Stimulated activated CD4-positive, alpha-beta T cell treated with anti-CD3 and anti-CD28 coated beads, Interleukin-15, amount 100 ng/mL, for 1 hour (primary cell): ENCODE measurements at regions not wholly inside any gene's neighbourhood (a gene's known extent, or its start where the extent isn't known, plus 50 kb on each side); places are given as distances from the start of the nearest gene placed in this dataset.

ENCODE experiments used
- DNase-seq, 2 donors: peaks; one replicate each; pipeline ENCODE4 v3.0.0-alpha.2; 2020; ENCODE audit warnings: low read depth in 1 of 2, low spot score in 1 of 2

DNA sequence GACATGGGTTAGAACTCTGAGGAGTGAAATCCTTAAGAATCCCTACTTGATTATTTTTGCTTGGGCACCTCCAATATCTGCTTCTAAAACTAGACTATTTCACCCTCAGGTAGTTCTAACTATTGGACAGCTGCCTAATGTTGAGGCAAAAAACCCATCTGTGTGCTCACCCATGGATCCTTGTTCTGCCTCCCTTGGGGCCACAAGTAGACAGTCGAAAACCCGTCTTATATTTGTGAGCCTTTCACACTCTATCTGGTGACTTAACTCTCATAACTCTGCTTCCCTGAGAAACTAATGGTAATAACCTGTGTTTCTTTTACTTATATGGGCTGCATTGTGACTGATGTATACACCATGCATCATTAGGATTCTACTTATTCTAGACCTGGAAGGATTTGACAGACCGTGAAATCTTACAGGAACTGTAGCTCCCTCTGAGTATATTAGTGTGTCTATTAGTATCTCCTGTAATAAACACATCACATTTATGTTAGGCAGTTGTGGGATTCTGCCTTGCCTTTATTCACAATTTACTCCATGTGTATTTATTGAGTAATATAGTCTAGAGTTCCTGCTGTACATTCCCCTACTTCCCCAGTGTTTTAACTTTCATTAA is 94.6 kb upstream of the SGCD start:
- DNase-seq, result no peak

DNA sequence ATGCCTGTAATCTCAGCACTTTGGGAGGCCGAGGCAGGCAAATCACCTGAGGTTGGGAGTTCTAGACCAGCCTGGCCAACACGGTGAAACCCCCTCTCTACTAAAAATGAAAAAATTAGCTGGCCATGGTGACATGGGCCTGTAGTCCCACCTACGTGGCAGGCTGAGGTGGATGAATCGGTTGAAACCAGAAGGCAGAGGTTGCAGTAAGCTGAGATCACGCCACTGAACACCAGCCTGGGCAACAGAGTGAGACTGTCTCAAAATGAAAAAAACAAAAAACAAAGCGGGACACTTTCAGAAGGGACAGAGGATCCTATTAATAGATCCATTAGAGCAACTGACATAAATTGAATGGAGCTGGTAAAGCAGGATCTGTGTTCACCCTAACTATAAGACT is 89.6 kb upstream of the SGCD start:
- no peak for DNase-seq

DNA sequence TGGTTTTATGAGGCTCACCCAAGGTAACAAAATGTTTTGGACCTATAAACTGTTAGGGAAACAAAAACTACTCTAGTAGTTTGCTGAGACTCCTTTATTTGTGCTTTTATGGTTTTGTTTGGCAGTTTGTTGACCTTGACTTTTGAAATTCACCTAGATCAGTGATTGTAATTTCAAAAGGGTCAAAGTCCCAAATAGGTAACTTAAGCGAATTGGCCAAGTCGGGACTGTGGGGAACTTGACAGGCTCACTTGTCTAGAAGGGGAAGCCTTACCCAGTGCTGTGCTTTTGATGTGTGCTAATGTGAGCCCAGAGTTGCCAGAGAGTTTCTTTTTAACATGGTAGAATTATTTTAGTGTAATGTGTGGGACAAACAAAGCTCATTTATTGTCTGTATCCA is 87.2 kb upstream of the SGCD start:
- no peak for DNase-seq

DNA sequence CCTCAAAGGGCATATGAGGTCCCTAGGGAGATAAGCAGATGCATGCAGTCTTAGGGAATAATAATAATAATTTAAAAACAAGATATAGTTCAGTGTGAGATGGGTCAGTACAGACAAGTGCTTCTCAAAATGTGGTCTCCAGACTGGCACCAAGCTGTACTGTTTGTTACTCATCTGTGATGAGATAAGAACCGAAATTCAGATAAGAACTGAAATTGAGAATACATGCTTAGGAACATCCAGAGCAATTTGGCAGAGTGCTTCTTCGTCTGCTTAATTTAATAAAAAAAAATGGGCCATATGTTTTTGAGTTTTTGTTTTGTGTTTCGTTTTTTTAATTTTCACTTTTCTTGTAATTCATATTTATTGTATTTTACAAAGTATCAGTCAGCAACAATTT is 86.5 kb upstream of the SGCD start:
- no peak for DNase-seq

DNA sequence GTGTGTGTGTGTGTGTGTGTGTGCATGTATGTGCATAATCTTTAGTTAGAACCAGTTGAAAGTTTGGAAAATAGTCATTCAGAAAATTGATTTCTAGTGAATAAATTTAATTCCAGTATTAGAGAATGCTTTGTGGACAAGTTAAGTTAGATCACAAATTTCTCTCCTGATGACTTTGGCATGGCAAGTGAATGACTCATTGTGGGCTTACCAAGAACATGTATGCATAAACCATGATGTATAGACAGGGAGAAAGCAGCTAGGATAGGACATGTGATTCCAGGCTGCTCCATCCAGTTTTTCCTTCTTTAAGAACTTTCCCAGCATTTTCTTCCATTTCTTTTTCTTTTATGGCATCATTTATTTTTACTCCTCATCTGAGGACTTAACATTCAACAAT is 85.7 kb upstream of the SGCD start:
- no peak for DNase-seq

DNA sequence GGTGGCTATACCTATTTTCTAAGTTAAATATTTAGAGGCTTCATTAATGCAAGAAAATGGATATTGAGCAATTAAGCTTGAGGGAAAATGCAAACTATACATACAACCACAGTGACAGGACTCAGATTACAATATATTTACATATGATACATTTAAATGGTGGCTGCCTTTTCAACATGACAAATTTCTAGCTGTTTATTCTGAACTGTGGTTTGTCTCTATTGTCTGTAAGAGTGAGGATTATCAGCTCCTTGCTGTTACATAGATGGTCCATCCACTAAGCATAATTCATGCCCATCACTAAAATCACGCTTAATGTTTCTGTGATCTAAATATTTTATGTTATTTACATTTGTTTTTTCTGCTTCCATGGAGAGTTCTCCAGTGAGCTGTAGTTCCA is 81.1 kb upstream of the SGCD start:
- DNase-seq, result no peak

DNA sequence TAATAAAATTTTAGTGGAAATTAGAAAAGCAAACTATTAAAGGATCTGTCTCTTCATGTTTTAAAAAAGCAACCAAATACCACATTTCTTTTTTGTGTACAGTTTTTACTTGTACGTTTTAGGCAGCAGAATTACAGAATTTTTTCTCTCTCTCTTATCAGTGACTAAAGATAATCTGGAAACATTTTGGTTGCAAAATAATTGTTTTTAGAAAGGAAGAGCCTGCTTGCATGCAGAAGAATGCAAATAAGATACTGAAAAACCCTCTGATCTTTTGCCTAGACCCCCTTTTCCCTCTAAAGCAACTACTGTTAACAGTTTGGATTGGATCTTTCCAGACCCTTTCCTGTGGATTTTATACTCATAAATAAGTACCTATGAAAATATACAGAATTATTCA is 75.9 kb upstream of the SGCD start:
- DNase-seq, result no peak

DNA sequence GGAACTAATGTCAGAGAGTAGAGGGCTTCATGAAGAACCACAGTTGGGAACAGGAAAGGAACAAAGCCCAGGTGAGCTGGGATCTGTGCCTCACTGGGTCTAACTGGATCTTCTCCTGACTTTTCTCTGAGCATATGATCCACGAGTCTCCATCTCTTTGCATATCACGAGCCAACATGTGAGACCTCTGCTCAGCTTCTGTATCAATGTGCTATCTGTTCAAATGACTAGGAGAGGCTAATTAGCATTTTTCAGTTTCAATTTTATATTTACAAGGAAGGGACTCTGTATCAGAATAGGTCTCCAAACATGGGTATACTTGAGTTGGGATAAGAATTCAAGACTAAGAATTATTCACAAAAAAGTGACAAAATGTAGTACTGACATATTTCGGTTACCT is 73.8 kb upstream of the SGCD start:
- DNase-seq, result no peak

DNA sequence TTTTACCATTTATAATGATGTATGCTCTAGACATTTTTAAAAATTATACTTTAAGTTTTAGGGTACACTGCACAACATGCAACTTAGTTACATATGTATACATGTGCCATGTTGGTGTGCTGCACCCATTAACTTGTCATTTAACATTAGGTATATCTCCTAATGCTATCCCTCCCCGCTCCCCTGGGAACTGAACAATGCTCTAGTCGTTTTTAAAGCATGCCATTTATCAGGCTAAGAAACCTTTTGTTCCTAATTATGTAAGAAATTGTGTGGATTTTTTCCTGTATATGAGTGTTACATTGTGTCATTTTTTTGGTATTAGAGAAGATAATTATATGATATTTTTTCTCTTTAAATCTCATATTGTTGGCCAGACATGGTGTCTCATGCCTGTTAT is 72.8 kb upstream of the SGCD start:
- no peak for DNase-seq

DNA sequence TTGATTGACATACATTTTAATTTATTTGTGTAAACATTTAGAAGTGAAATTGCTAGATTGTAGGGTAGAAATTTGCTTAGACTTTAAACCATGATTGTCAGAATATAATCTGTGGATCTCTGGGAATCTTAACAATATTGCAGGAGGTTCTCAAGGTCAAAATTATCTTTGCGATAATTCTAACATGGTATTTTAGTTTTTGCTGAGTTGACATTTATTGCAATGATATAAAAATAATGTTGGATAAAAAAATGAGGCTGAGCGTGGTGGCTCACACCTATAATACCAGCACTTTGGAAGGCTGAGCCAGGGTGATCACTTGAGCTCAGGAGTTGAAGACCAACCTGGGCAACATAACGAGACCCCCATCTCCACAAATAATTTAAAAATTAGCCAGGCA is 70.3 kb upstream of the SGCD start:
- DNase-seq, result no peak

DNA sequence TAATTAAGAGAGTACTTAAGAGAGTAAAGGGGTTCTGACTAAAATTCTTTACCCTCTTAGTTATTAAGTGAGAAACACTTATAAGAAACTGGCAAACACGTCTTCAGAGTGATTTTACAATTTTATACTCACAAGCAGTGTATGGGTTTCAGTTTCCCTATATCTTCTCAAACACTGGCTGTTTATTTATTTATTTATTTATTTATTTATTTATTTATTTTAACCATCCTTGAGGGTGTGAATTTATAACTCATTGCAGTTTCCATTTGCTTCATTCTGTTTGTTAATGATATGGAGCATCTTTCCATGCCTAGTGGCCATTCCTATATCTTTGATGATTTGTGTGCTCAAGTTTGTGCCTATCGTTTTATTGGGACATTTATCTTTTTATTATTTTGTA is 68.0 kb upstream of the SGCD start:
- no peak for DNase-seq

DNA sequence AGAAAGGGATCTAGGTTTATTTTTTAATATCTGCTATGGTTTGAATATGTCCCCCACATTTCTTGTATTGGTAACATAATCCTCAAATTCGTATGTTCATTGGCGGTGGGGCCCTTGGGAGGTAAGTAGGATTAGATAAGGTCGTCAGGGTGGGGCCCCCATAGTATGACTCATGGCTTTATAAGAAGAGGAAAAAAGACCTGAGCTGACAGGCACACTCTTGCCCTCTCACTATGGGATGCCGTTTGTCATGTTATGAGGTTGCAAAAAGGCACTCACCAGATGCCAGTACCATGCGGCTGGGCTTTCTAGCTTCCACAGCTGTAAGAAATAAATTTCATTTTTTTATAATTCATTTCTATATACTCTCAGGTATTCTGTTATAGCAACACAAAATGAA is 67.3 kb upstream of the SGCD start:
- DNase-seq, result no peak

DNA sequence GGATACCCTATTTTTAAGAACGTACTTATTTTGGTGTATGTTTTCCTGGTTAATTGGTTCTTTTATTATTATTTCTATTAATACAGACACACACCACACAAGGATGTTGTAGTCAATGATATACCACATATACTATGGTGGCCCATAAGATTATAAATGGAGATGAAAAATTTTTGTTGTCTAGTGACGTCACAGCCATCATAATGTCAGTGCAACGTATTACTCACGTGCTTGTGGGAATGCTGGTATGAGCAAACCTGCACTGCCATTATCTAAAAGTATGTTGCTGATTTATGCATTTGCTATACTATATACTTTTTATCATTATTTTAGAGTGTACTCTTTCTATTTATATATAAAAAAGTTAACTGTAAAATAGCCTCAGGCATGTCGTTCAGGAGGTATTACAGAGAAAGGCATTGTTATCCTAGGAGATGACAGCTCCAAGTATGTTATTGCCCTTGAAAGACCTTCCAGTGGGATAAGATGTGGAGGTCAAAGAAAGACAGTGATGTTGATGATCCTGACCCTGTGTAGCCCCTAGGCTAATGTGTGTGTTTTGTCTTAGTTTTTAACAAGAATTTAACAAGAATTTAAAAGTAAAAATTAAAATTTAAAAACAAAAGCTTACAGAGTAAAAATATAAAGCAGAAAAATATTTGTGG is 65.6 kb upstream of the SGCD start:
- no peak for DNase-seq

DNA sequence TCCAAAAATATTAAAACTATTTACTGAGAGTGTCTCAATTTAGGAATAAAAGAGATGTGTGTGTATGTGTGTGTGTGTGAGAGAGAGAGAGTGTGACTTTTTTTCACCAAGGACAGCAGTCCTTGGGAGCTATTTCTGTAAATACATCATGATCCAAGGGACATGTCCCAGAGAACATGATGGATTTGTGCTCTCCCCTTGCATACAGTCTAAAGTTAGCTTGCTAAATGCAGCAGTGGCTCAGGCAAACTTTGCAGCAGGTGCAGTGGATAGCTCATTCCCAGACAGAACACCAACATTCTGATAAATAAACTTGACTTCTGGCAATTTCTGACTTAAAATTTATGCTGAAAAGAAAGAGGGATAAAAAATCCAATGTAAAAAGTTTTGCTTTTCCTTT is 55.4 kb upstream of the SGCD start:
- no peak for DNase-seq

DNA sequence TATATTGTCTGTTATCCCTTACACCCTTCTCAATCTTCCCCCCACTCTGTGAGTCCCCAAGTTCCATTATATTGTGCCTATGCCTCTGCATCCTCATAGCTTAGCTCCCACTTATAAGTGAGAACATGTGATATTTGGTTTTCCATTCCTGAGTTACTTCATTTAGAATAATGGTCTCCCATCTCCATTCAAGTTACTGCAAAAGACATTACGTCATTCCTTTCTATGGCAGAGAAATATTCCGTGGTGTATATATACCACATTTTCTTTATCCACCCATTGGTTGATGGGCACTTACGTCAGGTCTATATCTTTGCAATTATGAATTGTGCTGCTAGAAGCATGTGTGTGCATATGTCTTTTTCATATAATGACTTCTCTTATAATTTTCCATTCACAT is 54.8 kb upstream of the SGCD start:
- DNase-seq, result no peak

DNA sequence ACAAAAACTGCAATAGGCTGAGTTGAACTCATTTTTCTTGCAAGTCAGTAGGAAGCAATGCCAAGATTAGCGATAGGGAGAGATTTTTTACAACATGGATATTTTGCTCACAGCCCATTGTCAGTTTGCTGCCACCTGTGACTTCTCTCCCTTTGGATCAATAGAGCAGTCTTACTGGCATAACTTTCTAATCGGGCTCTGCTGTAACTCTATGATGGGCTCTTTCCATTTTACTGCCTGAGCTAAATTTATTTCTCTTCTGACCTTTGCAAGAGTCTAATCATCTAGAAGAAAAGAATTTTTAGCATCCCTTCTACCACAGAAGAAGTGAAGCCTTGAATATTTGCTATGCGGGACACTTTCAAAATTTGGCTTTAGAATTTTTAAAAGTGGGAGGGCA is 53.6 kb upstream of the SGCD start:
- DNase-seq, result no peak

DNA sequence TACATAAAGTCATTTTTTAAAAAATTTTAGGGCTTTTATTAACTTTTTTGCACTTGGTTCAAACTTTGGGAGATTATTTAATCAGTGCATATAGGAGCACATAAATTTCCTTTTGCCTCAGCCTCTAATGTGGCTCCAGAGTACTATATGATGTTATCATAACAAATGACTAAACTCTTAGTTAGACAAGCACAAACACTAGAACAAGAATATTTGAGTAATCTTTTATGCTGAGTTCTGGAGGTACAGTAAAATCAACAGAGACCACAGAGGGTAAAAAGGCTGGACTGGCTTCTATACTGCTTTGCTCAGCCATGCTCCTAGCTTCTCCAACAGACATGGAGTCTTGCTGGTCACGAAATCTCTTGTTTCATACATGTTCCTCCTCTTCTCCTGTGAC is 52.5 kb upstream of the SGCD start:
- no peak for DNase-seq
